ENCODE measurements at regions not wholly inside any gene's neighbourhood (a gene's known extent, or its start where the extent isn't known, plus 50 kb on each side); places are given as distances from the start of the nearest gene placed in this dataset.

- TF ChIP-seq CTCF (IDR thresholded peaks at IDR 0.05; ENCODE audit: poor library complexity, severe bottlenecking): no peak
- TF ChIP-seq EP300 (conservative IDR thresholded peaks at IDR 0.05; ENCODE audit: poor library complexity, severe bottlenecking): no peak
- no peak for TF ChIP-seq MXI1 (conservative IDR thresholded peaks at IDR 0.05; ENCODE audit: poor library complexity, severe bottlenecking)
- TF ChIP-seq TAF1 (IDR thresholded peaks at IDR 0.05; ENCODE audit: low read depth): no peak
- TF ChIP-seq POLR2AphosphoS5 (IDR thresholded peaks at IDR 0.05): no peak
- no peak for TF ChIP-seq EZH2 (IDR thresholded peaks at IDR 0.05; ENCODE audit: borderline replicate concordance, insufficient read depth, low read length, poor library complexity, severe bottlenecking)
Observed at GRCh38 chr3:193984876-193985275, 151.1 kb upstream of the HES1 start.

Data from neural cell (in vitro differentiated cells).